ENCODE measurements at regions not wholly inside any gene's neighbourhood (a gene's known extent, or its start where the extent isn't known, plus 50 kb on each side); places are given as distances from the start of the nearest gene placed in this dataset.
A peak's percentile ranks its signal among the peaks of the same experiment; 100 is the strongest.

DNA sequence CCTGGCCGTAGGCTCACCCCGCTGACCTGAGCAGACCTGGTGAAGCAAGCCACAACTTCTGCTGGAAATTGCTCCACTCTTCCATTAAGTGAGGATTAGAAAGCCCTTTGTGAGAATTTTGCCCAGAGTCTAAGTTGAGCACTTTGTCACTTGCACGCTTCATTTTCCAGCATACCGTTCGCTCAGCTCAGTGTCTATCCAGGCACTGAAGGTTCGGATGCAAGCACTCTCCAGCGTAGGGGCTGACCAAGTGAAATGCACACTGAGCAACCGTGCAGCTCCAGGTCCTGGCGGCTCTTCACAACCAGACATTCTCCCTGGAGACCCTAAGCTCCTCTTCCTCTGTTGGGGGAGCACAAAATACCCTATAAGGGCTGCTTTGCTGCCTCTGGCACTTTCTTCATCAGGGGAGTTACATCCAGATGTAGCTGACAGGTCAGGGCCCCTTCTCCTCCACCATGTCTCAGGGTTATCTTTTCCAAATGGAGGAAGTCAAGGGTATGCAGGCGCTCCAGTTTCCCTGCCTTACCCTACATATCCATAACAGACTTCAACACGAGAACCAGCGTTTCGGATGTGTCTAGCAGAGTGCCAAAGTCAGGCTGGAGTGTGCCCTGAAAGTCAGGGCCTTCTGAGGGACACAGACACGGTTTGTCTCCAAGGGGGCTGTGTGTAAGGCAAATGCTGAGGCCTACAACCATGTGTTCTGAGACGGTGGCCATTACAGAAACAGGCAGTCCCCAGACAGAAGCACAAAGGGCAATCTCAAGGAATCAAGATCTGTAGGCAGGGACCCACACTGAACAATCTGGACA, 146.7 kb upstream of the AFDN start:
- no peak overlapping the region for H3K9ac ChIP-seq (ENCODE audit: low read depth in 2 of 2, low read length in 2 of 2)
- DNase-seq: no peak

GRCh38 chr6:167680605-167681149, 146.0 kb upstream of the AFDN start:
- H3K36me3 ChIP-seq: no peaks in the 10 kb centered on the region
- no peak overlapping the region for H3K4me3 ChIP-seq
- TF ChIP-seq CTCF (IDR thresholded peaks at IDR 0.05): no peak
- H3K9ac ChIP-seq (ENCODE audit: low read depth in 2 of 2, low read length in 2 of 2): no peak overlapping the region
- peaks cover 4% of the 10 kb centered on the region for H3K27me3 ChIP-seq
- peaks cover 19% of the 10 kb centered on the region for H3K4me1 ChIP-seq
- intact Hi-C loops (cut with DNase I): no loop called here
- H3K27ac ChIP-seq: no peak overlapping the region
- H3K9me3 ChIP-seq: no peaks in the 10 kb centered on the region
- DNase-seq: no peak

More for the DNA sequence above, 146.7 kb upstream of the AFDN start:
- H3K36me3 ChIP-seq: no peaks in the 10 kb centered on the region
- H3K27me3 ChIP-seq: peaks cover 4% of the 10 kb centered on the region
- H3K9me3 ChIP-seq: no peaks in the 10 kb centered on the region
- intact Hi-C loops (cut with DNase I): no loop called here
- TF ChIP-seq CTCF (IDR thresholded peaks at IDR 0.05): no peak
- H3K27ac ChIP-seq: no peak overlapping the region
- H3K4me1 ChIP-seq: peaks cover 21% of the 10 kb centered on the region
- no peak overlapping the region for H3K4me3 ChIP-seq

DNA sequence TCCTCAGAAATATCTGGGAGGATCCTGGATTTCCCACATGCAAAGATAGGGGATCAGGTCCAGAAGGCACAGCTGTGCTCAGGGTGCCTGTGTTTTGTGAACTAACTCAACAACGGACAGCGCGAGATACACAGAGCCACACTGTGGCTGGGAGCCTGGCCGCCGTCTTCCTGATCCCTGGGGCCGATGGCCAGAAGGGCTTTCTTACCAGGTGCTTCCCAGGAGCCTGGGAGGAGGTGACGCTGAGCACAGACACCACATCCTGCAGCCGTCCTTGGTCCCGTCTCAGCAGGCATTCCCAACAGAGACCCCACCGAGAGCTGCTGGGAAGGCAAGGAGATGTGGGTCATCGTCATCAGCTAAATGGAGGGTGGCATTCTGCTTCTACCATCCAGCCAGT, 144.6 kb upstream of the AFDN start:
- no peak for DNase-seq
- intact Hi-C loops (cut with DNase I): no loop called here
- no peak overlapping the region for H3K27ac ChIP-seq
- H3K4me1 ChIP-seq: peaks cover 9% of the 10 kb centered on the region
- no peak for TF ChIP-seq CTCF (IDR thresholded peaks at IDR 0.05)
- no peak overlapping the region for H3K9ac ChIP-seq (ENCODE audit: low read depth in 2 of 2, low read length in 2 of 2)
- H3K9me3 ChIP-seq: no peaks in the 10 kb centered on the region
- H3K36me3 ChIP-seq: no peaks in the 10 kb centered on the region
- H3K4me3 ChIP-seq: no peak overlapping the region
- peaks cover 4% of the 10 kb centered on the region for H3K27me3 ChIP-seq

GRCh38 chr6:167682546-167683027, 144.1 kb upstream of the AFDN start:
- intact Hi-C loops (cut with DNase I): no loop called here
- Histone ChIP-seq H3K9ac (ENCODE audit: low read depth in 2 of 2, low read length in 2 of 2) (no peak overlapping the region), H3K36me3 (no peaks in the 10 kb centered on the region), H3K27me3 (peaks cover 4% of the 10 kb centered on the region), H3K4me1 (peaks cover 9% of the 10 kb centered on the region), H3K4me3 (no peak overlapping the region), H3K9me3 (no peaks in the 10 kb centered on the region), H3K27ac (peak overlapping the region; percentile 23)
- no peak for DNase-seq
- TF ChIP-seq CTCF (IDR thresholded peaks at IDR 0.05): no peak

GRCh38 chr6:167683028-167683862, 143.5 kb upstream of the AFDN start:
- Histone ChIP-seq H3K9me3 (no peaks in the 10 kb centered on the region), H3K27me3 (peaks cover 1% of the 10 kb centered on the region), H3K4me1 (peaks cover 6% of the 10 kb centered on the region), H3K4me3 (no peak overlapping the region), H3K36me3 (no peaks in the 10 kb centered on the region), H3K27ac (peak overlapping the region; percentile 23), H3K9ac (ENCODE audit: low read depth in 2 of 2, low read length in 2 of 2) (peak overlapping the region; percentile 22 to 57)
- intact Hi-C loops (cut with DNase I): no loop called here
- peak; percentile 78 for DNase-seq
- no peak for TF ChIP-seq CTCF (IDR thresholded peaks at IDR 0.05)

Data from colonic mucosa (tissue), 4 donors.